Adrenal gland (tissue), 9 donors: ENCODE measurements at regions not wholly inside any gene's neighbourhood (a gene's known extent, or its start where the extent isn't known, plus 50 kb on each side); places are given as distances from the start of the nearest gene placed in this dataset.

Source experiments
- DNase-seq, 7 donors: peaks; one replicate each; pipeline ENCODE4 v3.0.0-alpha.2; 2019 to 2020
- H3K27ac ChIP-seq, 5 donors: fragments of 200-600 bp; sonication (generic) in 4 of 5; 1 replicate in 3 of 5; 2 replicates in 2 of 5; pipeline versions ENCODE4 v1.5.1 to v1.8.0; 2016 to 2020; ENCODE audit warnings: mild to moderate bottlenecking in 1 of 5
- H3K27me3 ChIP-seq: fragments of 200-600 bp; 2 replicates; pipeline ENCODE4 v1.8.0; 2021
- H3K36me3 ChIP-seq, 2 donors: fragments of 200-600 bp; replicated peaks in 1 of 2; 1 replicate in 1 of 2; 2 replicates in 1 of 2; pipeline versions ENCODE4 v1.5.1 to v1.8.0; 2018 to 2022
- H3K4me1 ChIP-seq, 2 donors: fragments of 200-600 bp; replicated peaks in 1 of 2; 1 replicate in 1 of 2; 2 replicates in 1 of 2; pipeline versions ENCODE4 v1.5.1 to v1.8.0; 2018 to 2021
- H3K4me3 ChIP-seq, 4 donors: fragments of 200-600 bp; sonication (generic) in 3 of 4; one replicate each; pipeline ENCODE4 v1.5.1; 2016 to 2018
- H3K9me3 ChIP-seq, 3 donors: fragments of 200-600 bp; sonication (generic) in 1 of 3; replicated peaks in 1 of 3; 1 replicate in 2 of 3; 2 replicates in 1 of 3; pipeline versions ENCODE4 v1.5.1 to v1.8.0; 2016 to 2021
- CTCF ChIP-seq, 6 experiments: fragments of 450-650 bp in 4 of 6; fragments of 200-600 bp in 2 of 6; sonication (generic) in 1 of 6; IDR thresholded peaks; 1 replicate in 5 of 6; 2 replicates in 1 of 6; pipeline versions ENCODE4 v1.5.1 to v1.8.0; 2016 to 2021; ENCODE audit warnings: antibody characterized with exemption in 6 of 6, mild to moderate bottlenecking in 2 of 6, moderate library complexity in 1 of 6
- POLR2A ChIP-seq, 2 donors: fragments of 450-650 bp; IDR thresholded peaks; one replicate each; pipeline ENCODE4 v1.6.1; 2017; ENCODE audit warnings: antibody characterized with exemption in 2 of 2, mild to moderate bottlenecking in 2 of 2, moderate library complexity in 1 of 2
- WGBS, 4 donors: extraction: QIAGEN DNeasy Blood & Tissue Kit in 2 of 4; methylation state at CpG; one replicate each; pipeline versions ENCODE4 v1.1.5 to v1.1.7; 2013 to 2017; 5-methylcytosine and 5-hydroxymethylcytosine counted together
- intact Hi-C, 2 donors: fragments of 100-400 bp; cut with DNase I; formaldehyde crosslinking; loops; one replicate each; pipeline versions ENCODE4 v1.14.1 to v1.15.0; 2022 to 2023
- donor health status: healthy with polysubstance abuse.
- donor health status: Bipolar disorder and iron deficiency.
- donor health status: DM: yes; HTN: yes; CAD: no.
- donor health status: DM: no; HTN: no; CAD: no.
- donor health status: DM: no; HTN: no; CAD: no.

- Histone ChIP-seq H3K9me3 (no peaks in the 10 kb centered on the region), H3K27me3 (no peaks in the 10 kb centered on the region), H3K27ac (no peak overlapping the region), H3K4me3 (no peak overlapping the region), H3K36me3 (no peaks in the 10 kb centered on the region), H3K4me1 (no peaks in the 10 kb centered on the region)
- 57 to 60% (median 59%) methylated on average over 1 of the region's 1 CpG for WGBS, 4 donors
- intact Hi-C loops = no loop called here
- DNase-seq = no peak
- TF ChIP-seq POLR2A (IDR thresholded peaks at IDR 0.05) (no peak), CTCF (IDR thresholded peaks at IDR 0.05) (no peak)
Measured at GRCh38 chr10:22837771-22838170, 90.1 kb upstream of the ARMC3 start.

DNA sequence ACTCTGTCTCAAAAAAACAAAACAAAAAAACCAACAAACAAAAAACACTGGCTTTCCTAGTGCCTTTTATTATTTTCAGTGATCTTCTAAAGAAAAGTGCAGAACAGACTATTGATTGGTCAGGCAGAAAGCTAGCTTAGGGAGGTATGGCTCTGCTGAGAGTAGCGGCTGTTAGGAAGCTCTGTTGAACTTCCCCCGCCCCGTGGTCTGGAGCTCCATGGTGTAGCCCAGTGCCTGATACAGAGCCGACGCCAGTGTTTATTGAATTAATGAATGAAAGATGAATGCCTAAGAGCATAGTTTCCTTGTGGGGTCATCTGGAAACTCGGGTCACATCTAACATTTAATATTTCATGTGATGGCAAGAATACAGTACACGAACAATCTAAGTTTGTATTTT, 90.5 kb upstream of the ARMC3 start:
- intact Hi-C loops = no loop called here
- no peak for DNase-seq
- Histone ChIP-seq H3K4me3 (no peak overlapping the region), H3K27ac (no peak overlapping the region), H3K36me3 (no peaks in the 10 kb centered on the region), H3K9me3 (no peaks in the 10 kb centered on the region), H3K4me1 (no peaks in the 10 kb centered on the region), H3K27me3 (no peaks in the 10 kb centered on the region)
- WGBS, 4 donors = 71 to 78% (median 74%) methylated on average over 7 of the region's 7 CpGs
- TF ChIP-seq CTCF (IDR thresholded peaks at IDR 0.05) = no peak
- no peak for TF ChIP-seq POLR2A (IDR thresholded peaks at IDR 0.05)

- Histone ChIP-seq H3K4me1 (no peaks in the 10 kb centered on the region), H3K4me3 (no peak overlapping the region), H3K27me3 (no peaks in the 10 kb centered on the region), H3K36me3 (no peaks in the 10 kb centered on the region), H3K9me3 (no peaks in the 10 kb centered on the region), H3K27ac (no peak overlapping the region)
- DNase-seq = no peak
- intact Hi-C loops = no loop called here
- TF ChIP-seq CTCF (IDR thresholded peaks at IDR 0.05) (no peak), POLR2A (IDR thresholded peaks at IDR 0.05) (no peak)
- WGBS, 4 donors = 80 to 92% (median 86%) methylated on average over 3 of the region's 3 CpGs
Measured at GRCh38 chr10:22834471-22834870, 93.4 kb upstream of the ARMC3 start.

GRCh38 chr10:22833781-22834180, 94.1 kb upstream of the ARMC3 start:
- no peak for TF ChIP-seq POLR2A (IDR thresholded peaks at IDR 0.05)
- no peak for TF ChIP-seq CTCF (IDR thresholded peaks at IDR 0.05)
- intact Hi-C loops = no loop called here
- Histone ChIP-seq H3K36me3 (no peaks in the 10 kb centered on the region), H3K27ac (no peak overlapping the region), H3K9me3 (no peaks in the 10 kb centered on the region), H3K27me3 (no peaks in the 10 kb centered on the region), H3K4me1 (no peaks in the 10 kb centered on the region), H3K4me3 (no peak overlapping the region)
- DNase-seq = no peak
- 61 to 78% (median 69%) methylated on average over 1 of the region's 1 CpG for WGBS, 4 donors
